Activated effector memory CD4-positive, alpha-beta T cell treated with Interleukin-2 at 50 U/mL for 16 hours (primary cell): ENCODE measurements at regions not wholly inside any gene's neighbourhood (a gene's known extent, or its start where the extent isn't known, plus 50 kb on each side); places are given as distances from the start of the nearest gene placed in this dataset.
"Not testable (repeated sequence)": the region's sequence is repeated elsewhere in the genome, so short reads cannot be mapped to it uniquely, and the experiment has no call there.

Experiments
- DNase-seq: peaks from one replicate; pipeline ENCODE4 v3.0.0-alpha.2; 2020

DNA sequence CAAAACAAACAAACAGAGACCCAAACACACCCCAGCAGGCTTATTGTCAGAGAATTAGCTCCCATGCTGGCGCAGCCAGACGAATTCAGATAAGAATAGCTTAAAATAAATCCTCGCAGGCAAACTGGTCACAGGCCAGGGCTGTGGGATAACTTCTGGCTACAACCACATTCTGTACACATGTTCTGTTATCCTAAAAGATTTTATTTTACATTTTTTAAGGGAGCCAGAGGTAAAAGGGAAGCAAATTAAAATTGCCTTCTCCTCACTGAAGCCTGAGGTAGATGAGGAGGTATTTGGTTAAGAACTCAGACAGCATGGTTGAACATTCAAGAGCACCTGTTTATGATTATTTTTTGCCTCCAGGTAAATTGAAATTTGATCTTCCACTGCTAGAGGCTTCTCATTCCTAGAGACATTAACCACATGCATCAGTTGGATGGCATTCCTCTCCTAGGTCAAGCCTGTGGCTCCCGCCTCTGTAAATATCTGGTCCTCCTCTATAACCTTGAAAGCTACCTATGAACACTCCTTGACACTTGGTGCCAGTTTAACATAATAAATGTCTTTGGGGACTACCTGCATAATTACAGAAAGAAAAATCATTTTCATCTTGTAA is 190.3 kb downstream of the SATB1 start:
- no peak for DNase-seq

DNA sequence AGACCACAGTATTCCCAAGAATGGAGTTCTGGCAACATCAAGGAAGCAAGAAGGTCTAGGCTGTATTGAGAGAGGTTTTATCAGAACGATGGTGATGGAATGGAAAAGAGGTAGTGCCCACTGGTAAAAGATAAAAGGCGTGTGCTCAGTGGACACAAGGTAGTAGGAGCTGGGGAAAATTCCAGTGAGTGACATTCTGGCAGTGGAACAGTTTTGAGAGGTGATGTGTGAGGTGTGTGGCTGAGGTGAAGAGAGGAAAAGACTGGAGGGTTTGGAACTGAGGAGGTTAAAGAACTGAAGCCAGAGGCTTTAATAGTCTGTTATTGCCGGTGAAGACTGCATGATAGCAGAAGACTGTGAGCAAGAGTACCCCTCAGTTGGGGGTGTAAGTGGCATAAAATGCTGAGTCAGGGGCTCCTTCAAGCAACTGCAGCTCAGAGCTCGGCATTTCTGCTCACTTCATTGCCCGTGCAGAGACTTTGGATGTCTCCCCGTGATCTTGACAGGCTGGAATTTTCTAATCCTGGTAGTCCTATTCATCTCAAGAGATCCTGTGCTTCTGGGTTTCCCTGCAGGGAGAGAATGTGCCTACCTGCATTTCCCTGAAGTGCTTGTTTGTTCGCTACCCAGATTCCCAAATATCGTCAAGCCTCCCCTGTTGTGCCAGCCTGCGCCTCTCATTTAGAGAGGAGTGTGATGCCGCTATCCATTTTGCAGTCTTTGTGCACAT is 191.0 kb downstream of the SATB1 start:
- DNase-seq = no peak

DNA sequence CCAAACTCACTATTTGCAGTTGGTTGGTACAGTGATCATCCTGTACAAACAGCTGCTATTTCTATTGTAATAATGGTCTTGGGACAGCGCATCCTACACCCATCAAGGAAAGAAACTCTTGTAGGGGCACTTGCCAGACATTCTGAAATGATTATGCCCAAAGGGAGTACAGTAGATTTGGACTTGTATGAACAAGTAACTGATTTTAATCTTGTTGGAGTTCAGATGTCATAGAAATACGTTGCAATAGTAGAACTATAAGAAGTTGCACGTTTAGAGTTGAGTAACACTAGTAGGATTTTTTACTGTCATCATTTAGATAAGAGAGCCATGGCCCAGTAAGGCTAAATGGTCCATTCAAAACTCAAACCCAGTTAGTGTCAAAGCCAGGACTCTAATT is 192.8 kb downstream of the SATB1 start:
- DNase-seq = no peak

- DNase-seq = no peak
Measured at GRCh38 chr3:18228060-18228459, 197.1 kb downstream of the SATB1 start.

DNA sequence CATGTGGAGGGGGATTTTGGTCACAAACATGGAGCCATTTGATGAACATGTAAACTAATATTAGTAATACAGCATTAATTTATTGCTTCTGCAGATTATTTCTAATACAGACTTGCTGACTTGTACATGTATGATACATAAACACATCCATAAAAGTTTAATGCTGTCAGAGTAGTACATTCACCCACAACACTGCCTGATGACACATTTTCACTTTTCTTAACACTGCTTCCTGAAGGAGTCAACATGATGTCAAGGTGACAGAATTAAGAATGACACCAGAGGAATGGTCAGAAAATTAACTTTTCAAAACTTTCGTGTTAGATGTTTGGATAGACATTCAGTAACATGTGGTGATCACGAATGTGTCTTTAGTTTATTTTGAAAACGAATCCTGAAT is 199.4 kb downstream of the SATB1 start:
- no peak for DNase-seq

- no peak for DNase-seq
Measured at GRCh38 chr3:18224426-18224825, 200.7 kb downstream of the SATB1 start.

DNA sequence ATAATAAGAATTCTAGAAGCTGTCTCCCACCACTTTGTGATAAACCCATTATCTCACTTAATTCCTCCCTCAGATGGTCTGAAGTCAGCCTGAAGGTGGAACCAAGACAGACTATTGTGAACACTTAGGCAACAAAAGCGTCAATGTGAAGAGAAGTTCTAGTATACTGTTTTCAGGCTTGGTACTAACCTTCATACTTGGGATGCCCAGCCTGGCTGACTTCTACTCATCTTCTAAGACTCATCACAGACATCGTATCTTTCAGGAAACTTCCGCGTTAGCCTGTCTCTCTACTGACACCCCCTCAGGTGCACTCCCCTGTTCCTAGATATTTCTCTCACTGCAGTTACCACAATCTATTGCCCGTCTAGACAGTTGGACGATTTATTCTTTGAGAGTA is 201.2 kb downstream of the SATB1 start:
- DNase-seq = no peak

GRCh38 chr3:18223571-18223970 is 201.6 kb downstream of the SATB1 start:
- no peak for DNase-seq

DNA sequence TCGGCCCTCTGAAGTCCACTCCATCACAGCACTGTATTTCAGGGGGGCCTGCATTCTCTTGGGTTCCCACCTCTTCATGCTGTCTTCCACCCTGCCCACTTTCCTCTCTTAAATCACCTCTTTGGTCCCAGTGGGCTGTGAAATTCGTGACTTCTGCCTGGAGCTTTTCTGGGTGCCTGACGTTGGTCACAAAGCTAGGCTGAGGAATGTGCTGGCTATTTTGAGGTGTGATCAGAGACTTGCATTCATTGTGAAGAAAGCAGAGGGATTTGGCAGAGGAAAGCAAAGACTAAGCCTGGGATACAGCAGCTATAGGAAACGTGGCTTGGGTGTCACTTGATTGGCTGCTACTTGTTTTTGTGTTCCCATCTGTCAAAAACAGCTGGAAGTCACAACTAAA is 202.5 kb downstream of the SATB1 start:
- no peak for DNase-seq

DNA sequence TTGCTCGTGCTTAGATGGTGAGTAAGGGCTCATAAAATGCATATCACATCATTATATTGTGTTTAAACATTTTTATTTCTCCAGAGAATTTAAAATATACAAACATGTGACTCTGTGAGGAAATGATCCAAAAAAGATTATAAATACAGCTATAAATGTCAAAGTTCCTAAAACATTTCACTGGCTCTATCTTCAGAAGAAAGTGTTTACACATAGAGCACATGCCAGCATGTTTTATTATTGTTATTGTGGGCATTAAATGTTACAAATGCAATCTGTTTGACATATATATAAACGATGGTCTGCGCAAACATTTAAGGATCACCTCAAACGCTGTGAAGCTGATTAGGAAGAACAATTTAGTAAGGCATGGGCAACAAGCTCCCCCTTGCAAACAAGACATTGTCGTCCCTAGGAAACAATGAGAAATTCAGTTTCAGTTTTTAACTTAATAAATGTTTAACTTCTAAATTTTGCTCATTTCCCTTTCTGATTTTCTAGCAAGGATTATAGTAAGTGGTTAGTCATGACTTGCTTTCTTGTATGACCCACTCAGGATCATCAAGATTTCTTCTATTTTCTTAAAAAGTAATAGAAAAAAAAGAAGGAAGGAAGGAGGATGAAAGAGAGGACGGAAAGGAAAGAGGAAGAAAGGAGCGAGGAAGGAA is 207.5 kb downstream of the SATB1 start:
- no peak for DNase-seq

DNA sequence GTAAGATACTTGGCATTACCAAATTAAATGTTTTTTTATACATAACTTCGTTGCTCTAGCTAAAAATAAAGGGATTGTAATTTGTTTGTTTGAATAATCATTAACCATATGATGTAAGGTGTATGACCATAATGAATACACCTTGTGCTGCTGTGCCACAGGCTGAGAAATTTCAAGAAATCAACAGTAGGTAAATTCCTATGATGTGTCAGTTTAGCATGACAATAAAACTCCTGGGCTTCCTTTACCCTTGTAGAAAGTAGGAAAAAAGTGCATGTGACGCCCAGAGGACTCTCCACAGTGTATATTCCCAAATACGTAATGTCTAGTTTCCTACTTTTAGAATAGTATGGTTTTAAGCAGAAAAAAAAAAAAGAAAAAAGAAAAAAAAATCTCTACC is 208.1 kb downstream of the SATB1 start:
- DNase-seq = no peak

- DNase-seq = no peak
Measured at GRCh38 chr3:18215639-18216038, 209.5 kb downstream of the SATB1 start.

DNA sequence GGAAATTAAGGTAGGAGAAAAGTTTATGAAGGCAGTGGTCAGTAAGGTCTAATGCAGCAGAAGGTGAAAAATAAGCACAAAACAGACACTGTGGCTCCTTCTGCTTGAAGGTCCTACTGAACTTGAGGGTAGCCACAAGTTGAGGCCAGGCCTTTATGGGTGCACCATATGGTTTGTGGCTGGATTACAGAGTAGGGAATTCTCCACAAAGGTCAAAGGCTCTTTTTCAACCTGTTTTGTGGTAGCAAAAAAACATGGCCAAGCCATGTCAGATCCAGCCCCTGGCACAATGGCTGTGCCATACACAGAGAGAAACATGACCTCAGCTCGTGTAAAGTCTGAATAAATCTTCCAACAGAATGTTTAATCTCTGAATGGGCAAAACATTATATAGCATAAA is 214.0 kb downstream of the SATB1 start:
- DNase-seq = no peak

- no peak for DNase-seq
Measured at GRCh38 chr3:18208856-18209255, 216.3 kb downstream of the SATB1 start.

- DNase-seq = no peak
Measured at GRCh38 chr3:18208091-18208490, 217.0 kb downstream of the SATB1 start.

DNA sequence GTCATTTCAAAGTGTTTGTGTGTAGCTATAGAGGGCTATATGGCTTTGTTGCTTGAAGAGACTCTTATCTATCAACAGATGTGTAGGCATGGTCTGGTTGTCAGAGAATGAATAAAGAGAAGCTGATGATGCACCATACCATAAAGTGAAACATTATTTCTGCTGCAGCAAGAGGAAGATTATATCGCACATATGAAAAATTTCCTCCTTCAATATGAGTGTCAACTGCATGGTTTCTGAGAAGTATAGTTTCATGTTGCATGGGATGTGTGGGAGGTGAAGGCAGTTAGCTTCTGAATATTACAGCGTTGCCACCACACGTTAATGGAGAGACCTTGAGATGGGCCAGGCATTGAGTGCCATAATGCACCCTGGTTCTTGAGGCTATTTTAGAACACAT is 217.9 kb downstream of the SATB1 start:
- no peak for DNase-seq

- not testable (repeated sequence) for DNase-seq
Measured at GRCh38 chr3:18205701-18206100, 219.4 kb downstream of the SATB1 start.

DNA sequence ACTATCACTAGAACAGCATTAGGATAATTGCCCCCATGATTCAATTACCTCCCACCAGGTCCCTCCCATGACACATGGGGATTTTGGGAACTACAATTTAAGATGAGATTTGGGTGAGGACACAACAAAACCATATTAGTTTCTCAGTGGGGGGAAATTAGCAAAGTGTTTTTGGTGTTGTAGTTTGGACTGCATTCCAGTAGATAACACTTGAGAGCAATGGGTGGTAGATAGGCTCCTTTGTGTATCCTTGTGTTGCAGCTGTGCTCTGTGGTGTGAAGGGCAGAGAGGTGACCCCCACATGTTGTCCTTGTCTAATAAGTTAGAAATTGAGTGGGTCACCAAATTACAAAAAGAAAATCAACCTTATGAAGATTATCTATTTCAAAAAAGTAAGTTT is 223.8 kb downstream of the SATB1 start:
- no peak for DNase-seq

DNA sequence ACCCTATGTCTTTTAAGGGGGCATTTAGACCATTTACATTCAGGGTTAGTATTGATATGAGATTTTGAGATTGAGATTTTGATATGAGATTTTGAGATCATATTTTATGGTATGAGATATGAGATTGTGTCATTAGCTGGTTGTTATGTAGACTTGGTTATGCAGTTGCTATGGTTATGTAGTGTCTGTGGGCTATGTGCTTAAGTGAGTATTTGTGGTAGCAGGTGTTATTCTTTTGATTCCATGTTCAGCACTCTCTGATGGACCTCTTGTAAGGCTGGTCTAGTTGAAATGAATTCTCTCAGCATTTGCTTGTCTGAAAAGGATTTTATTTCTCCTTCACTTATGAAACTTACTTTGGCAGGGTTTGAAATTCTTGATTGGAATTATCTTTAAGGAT is 225.4 kb downstream of the SATB1 start:
- DNase-seq = no peak

- no peak for DNase-seq
Measured at GRCh38 chr3:18195836-18196235, 229.3 kb downstream of the SATB1 start.

DNA sequence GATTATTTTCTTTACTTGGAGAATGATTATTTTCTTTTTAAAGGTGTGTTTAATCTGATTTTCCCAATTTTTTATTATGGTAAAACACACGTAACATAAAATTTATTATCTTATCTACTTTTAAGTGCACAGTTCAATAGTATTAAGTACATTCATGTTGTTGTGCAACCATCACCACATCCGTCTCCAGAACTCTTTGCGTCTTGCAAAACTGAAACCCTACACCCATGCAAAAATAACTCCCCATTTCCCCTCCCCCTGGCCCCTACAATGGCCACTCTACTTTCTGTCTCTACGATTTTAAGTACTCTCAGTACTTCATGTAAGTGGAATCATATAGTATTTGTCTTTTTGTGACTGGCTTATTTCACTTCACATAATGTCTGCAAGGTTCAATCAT is 230.7 kb downstream of the SATB1 start:
- DNase-seq = no peak

DNA sequence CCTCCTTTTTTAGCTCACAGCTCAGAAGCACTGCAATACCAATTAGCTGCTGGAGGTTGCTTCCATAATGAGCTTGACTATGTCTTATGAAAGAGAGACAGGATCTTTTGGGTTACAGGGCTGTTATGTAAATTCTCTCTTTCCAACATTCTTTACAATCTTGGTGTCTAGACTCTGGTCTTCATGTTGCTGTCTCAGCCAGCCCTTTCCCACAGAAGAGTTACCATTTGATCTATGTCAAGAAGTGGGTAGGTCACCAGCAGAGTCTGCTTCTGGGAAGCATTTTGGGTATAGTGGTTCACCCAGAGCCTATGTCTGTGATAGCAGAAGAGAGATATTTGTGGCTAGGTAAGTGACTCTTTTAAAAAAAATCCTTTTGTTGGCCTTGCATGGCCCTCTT is 234.5 kb downstream of the SATB1 start:
- DNase-seq = no peak

- DNase-seq = no peak
Measured at GRCh38 chr3:18189282-18190050, 235.7 kb downstream of the SATB1 start.

GRCh38 chr3:18188491-18188890 is 236.6 kb downstream of the SATB1 start:
- DNase-seq = no peak
